ENCODE measurements at regions not wholly inside any gene's neighbourhood (a gene's known extent, or its start where the extent isn't known, plus 50 kb on each side); places are given as distances from the start of the nearest gene placed in this dataset.

- Histone ChIP-seq H3K4me1 (no peaks in the 10 kb centered on the region), H3K27me3 (no peaks in the 10 kb centered on the region), H3K9me3 (no peaks in the 10 kb centered on the region), H3K27ac (no peak overlapping the region), H3K36me3 (no peaks in the 10 kb centered on the region), H3K4me3 (no peak overlapping the region)
- WGBS, 2 donors = 44 to 47% methylated on average over 8 of the region's 8 CpGs
- TF ChIP-seq CTCF (IDR thresholded peaks at IDR 0.05) = no peak
- no peak for TF ChIP-seq POLR2A (IDR thresholded peaks at IDR 0.05)
- intact Hi-C loops (cut with DNase I) = no loop called here
- DNase-seq = no peak
Measured at GRCh38 chr10:36446881-36447280, 678.5 kb upstream of the ANKRD30A start.

DNA sequence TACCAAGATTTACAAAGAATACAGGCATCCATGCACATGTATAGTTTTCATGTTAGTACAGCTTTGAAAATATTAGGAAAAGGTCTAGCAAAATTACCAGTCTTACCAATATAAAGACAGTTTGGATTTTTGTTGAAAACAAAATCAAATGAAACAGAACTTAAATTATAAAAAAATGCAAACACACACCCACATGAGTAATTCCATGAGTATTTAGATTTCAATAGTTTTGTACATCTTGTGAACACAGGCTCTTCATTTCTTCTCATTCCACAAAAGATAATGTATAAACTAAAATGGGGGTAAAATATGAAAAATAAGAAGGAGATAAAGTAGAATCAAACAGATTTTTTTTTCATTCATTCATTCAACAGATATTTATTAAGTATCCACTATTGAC, 682.2 kb upstream of the ANKRD30A start:
- TF ChIP-seq CTCF (IDR thresholded peaks at IDR 0.05) (no peak), POLR2A (IDR thresholded peaks at IDR 0.05) (no peak)
- H3K4me1 ChIP-seq = no peaks in the 10 kb centered on the region
- H3K27ac ChIP-seq = no peak overlapping the region
- no peak overlapping the region for H3K4me3 ChIP-seq
- intact Hi-C loops (cut with DNase I) = no loop called here
- no peaks in the 10 kb centered on the region for H3K9me3 ChIP-seq
- DNase-seq = no peak
- no peaks in the 10 kb centered on the region for H3K27me3 ChIP-seq
- H3K36me3 ChIP-seq = no peaks in the 10 kb centered on the region

DNA sequence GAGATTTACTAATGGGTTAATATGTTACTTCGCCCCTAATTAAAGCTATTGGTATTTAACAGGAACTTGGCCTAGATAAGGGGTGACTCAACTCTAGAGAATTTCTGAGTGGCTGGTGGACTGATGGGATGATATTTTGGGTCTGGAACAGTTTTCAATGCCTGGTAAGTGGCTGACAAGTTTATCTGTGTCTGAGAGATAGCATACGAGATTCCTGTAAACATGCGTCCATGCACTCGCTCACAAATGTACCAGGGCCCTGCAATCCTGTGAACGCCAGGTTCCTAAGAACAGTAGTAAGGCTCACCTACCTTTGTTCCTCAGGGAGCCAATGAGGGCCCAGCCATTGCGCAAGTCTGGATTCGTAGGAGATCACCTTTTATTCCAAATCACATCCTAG, 683.8 kb upstream of the ANKRD30A start:
- no peak for DNase-seq
- TF ChIP-seq CTCF (IDR thresholded peaks at IDR 0.05) (no peak), POLR2A (IDR thresholded peaks at IDR 0.05) (no peak)
- no peaks in the 10 kb centered on the region for H3K9me3 ChIP-seq
- H3K4me1 ChIP-seq = no peaks in the 10 kb centered on the region
- no peaks in the 10 kb centered on the region for H3K36me3 ChIP-seq
- intact Hi-C loops (cut with DNase I) = no loop called here
- no peak overlapping the region for H3K27ac ChIP-seq
- H3K27me3 ChIP-seq = no peaks in the 10 kb centered on the region
- WGBS, 2 donors = 44 to 51% methylated on average over 6 to 7 of the region's 7 CpGs
- no peak overlapping the region for H3K4me3 ChIP-seq

DNA sequence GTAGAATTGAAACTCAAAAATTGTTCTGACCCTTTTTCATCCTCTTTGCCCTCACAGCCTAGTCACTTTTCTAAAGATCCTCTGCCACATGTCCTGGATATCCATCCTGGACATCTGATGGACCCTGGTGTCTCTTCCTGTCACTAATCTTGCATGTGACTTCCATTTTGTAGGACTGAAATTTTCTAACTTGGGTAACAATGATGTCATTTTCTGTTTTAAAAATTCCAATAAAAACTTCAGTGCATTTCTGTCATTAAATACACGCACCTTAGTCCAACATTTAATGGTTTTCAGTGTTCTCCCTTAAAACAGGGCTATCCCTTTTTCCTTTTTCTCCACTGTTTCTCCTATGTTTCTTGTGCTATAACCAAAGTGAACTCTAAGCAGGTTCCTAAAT, 684.9 kb upstream of the ANKRD30A start:
- TF ChIP-seq POLR2A (IDR thresholded peaks at IDR 0.05) (no peak), CTCF (IDR thresholded peaks at IDR 0.05) (no peak)
- WGBS, 2 donors = 81% methylated on average over 1 of the region's 1 CpG
- DNase-seq = no peak
- Histone ChIP-seq H3K27me3 (no peaks in the 10 kb centered on the region), H3K4me3 (no peak overlapping the region), H3K36me3 (no peaks in the 10 kb centered on the region), H3K27ac (no peak overlapping the region), H3K9me3 (no peaks in the 10 kb centered on the region), H3K4me1 (no peaks in the 10 kb centered on the region)
- intact Hi-C loops (cut with DNase I) = no loop called here

DNA sequence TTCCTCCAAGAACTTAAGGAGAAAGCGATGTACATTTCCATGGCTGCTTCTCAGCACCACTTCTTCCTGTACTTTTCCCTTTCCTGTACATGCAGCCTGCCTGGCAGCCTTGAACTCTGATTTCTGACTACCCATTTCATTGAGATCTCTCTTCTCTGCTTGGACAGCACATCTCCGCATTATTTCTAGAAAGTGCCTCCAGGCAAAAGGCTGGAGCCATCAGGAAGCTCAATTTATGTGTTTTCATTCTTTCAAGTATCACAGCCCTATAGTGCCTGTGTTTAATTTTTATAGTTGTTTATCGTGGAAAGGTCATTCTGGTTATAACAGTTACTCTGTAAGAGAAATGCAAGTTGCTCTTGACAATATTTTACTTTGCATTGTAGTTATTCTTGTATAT, 688.0 kb upstream of the ANKRD30A start:
- Histone ChIP-seq H3K4me1 (no peaks in the 10 kb centered on the region), H3K27ac (no peak overlapping the region), H3K9me3 (no peaks in the 10 kb centered on the region), H3K27me3 (no peaks in the 10 kb centered on the region), H3K36me3 (no peaks in the 10 kb centered on the region), H3K4me3 (no peak overlapping the region)
- TF ChIP-seq POLR2A (IDR thresholded peaks at IDR 0.05) (no peak), CTCF (IDR thresholded peaks at IDR 0.05) (no peak)
- DNase-seq = no peak
- 65 to 81% methylated on average over 3 of the region's 3 CpGs for WGBS, 2 donors
- intact Hi-C loops (cut with DNase I) = no loop called here
